Endodermal cell (in vitro differentiated cells): ENCODE measurements at regions not wholly inside any gene's neighbourhood (a gene's known extent, or its start where the extent isn't known, plus 50 kb on each side); places are given as distances from the start of the nearest gene placed in this dataset.
A peak's percentile ranks its signal among the peaks of the same experiment; 100 is the strongest.

Source experiments
- DNase-seq: peaks from one replicate; pipeline ENCODE4 v3.0.0-alpha.2; 2017
- H3K27ac ChIP-seq: 2 replicates; pipeline ENCODE4 v1.5.1; 2013; ENCODE audit warnings: mild to moderate bottlenecking, low read depth, low read length, moderate library complexity
- H3K27me3 ChIP-seq: 2 replicates; pipeline ENCODE4 v1.6.1; 2013; ENCODE audit warnings: mild to moderate bottlenecking, low read length, moderate library complexity; ENCODE audit not compliant: insufficient read depth, control insufficient read depth, poor library complexity, severe bottlenecking
- H3K36me3 ChIP-seq: 2 replicates; pipeline ENCODE4 v1.7.0; 2013; ENCODE audit warnings: mild to moderate bottlenecking, low read length, moderate library complexity; ENCODE audit not compliant: control insufficient read depth, insufficient read depth
- H3K4me1 ChIP-seq: one replicate; pipeline ENCODE4 v1.7.0; 2013; ENCODE audit warnings: low read length; ENCODE audit not compliant: control insufficient read depth, insufficient read depth
- H3K4me3 ChIP-seq: 2 replicates; pipeline ENCODE4 v1.5.1; 2013; ENCODE audit warnings: mild to moderate bottlenecking, low read length, moderate library complexity
- H3K9ac ChIP-seq: 2 replicates; pipeline ENCODE4 v1.6.1; 2013; ENCODE audit warnings: mild to moderate bottlenecking, low read length, moderate library complexity; ENCODE audit not compliant: poor library complexity, severe bottlenecking; ENCODE audit errors: extremely low read depth
- H3K9me3 ChIP-seq: 2 replicates; pipeline ENCODE4 v1.6.1; 2013; ENCODE audit warnings: mild to moderate bottlenecking, low read length, moderate library complexity; ENCODE audit not compliant: control insufficient read depth
- H3K27ac Mint-ChIP-seq: 2 replicates; pipeline ENCODE4 v1.8.0; 2020; ENCODE audit warnings: mixed read lengths
- H3K27me3 Mint-ChIP-seq: 2 replicates; pipeline ENCODE4 v1.8.0; 2021; ENCODE audit warnings: mild to moderate bottlenecking, mixed read lengths; ENCODE audit not compliant: insufficient read depth
- H3K36me3 Mint-ChIP-seq: 2 replicates; pipeline ENCODE4 v1.8.0; 2020; ENCODE audit warnings: low read depth, mixed read lengths
- H3K4me1 Mint-ChIP-seq: 2 replicates; pipeline ENCODE4 v1.8.0; 2020; ENCODE audit warnings: mixed read lengths
- H3K4me3 Mint-ChIP-seq: 2 replicates; pipeline ENCODE4 v1.8.0; 2020; ENCODE audit warnings: mild to moderate bottlenecking, moderate library complexity, mixed read lengths
- H3K9me3 Mint-ChIP-seq: 2 replicates; pipeline ENCODE4 v1.8.0; 2020; ENCODE audit warnings: mild to moderate bottlenecking, mixed read lengths
- CTCF ChIP-seq: fragments of 200-600 bp; sonication (generic); conservative IDR thresholded peaks from 2 replicates; pipeline ENCODE4 v1.5.0; 2021; ENCODE audit warnings: antibody characterized with exemption, mild to moderate bottlenecking
- WGBS, 2 experiments: methylation state at CpG; one replicate each; pipeline versions ENCODE4 v1.1.5 to v1.1.7; 2013; ENCODE audit warnings: missing lambda C conversion rate in 2 of 2, mixed read lengths in 1 of 2; ENCODE audit not compliant: insufficient coverage in 1 of 2, insufficient read length in 1 of 2; 5-methylcytosine and 5-hydroxymethylcytosine counted together

GRCh38 chr6:61592238-61592637 is 693.8 kb downstream of the KHDRBS2 start:
- Mint-ChIP-seq H3K4me1 (peaks cover 17% of the 10 kb centered on the region), H3K4me3 (no peak overlapping the region), H3K9me3 (peaks cover 4% of the 10 kb centered on the region), H3K36me3 (no peaks in the 10 kb centered on the region), H3K27ac (no peak overlapping the region), H3K27me3 (no peaks in the 10 kb centered on the region)
- peaks cover 5% of the 10 kb centered on the region for H3K4me1 ChIP-seq
- peaks cover 19% of the 10 kb centered on the region for H3K9me3 ChIP-seq
- no peak for TF ChIP-seq CTCF
- no peak for DNase-seq
- no peak overlapping the region for H3K9ac ChIP-seq
- no peaks in the 10 kb centered on the region for H3K36me3 ChIP-seq
- no peak overlapping the region for H3K27ac ChIP-seq
- H3K27me3 ChIP-seq = no peaks in the 10 kb centered on the region
- H3K4me3 ChIP-seq = no peak overlapping the region
- 81 to 100% methylated on average over 1 to 2 of the region's 2 CpGs for WGBS, 2 experiments

- no peak for TF ChIP-seq CTCF
- DNase-seq = peak; percentile 55
- 80 to 83% methylated on average over 2 to 3 of the region's 3 CpGs for WGBS, 2 experiments
- H3K36me3 Mint-ChIP-seq = no peaks in the 10 kb centered on the region
- H3K27me3 Mint-ChIP-seq = no peaks in the 10 kb centered on the region
- Histone ChIP-seq H3K27me3 (no peaks in the 10 kb centered on the region), H3K4me3 (peak overlapping the region; percentile 27), H3K36me3 (no peaks in the 10 kb centered on the region), H3K4me1 (peaks cover 14% of the 10 kb centered on the region), H3K27ac (no peak overlapping the region), H3K9ac (no peak overlapping the region), H3K9me3 (peaks cover 9% of the 10 kb centered on the region)
- peaks cover 41% of the 10 kb centered on the region for H3K4me1 Mint-ChIP-seq
- H3K9me3 Mint-ChIP-seq = no peaks in the 10 kb centered on the region
- peak overlapping the region; percentile 25 for H3K27ac Mint-ChIP-seq
- no peak overlapping the region for H3K4me3 Mint-ChIP-seq
These were observed 699.0 kb downstream of the KHDRBS2 start for GRCh38 chr6:61586934-61587537.

- H3K27me3 ChIP-seq = no peaks in the 10 kb centered on the region
- H3K4me3 ChIP-seq = no peak overlapping the region
- Mint-ChIP-seq H3K4me3 (no peak overlapping the region), H3K4me1 (peaks cover 34% of the 10 kb centered on the region), H3K27ac (no peak overlapping the region), H3K36me3 (no peaks in the 10 kb centered on the region), H3K27me3 (no peaks in the 10 kb centered on the region), H3K9me3 (no peaks in the 10 kb centered on the region)
- H3K9ac ChIP-seq = no peak overlapping the region
- H3K27ac ChIP-seq = no peak overlapping the region
- H3K9me3 ChIP-seq = peaks cover 9% of the 10 kb centered on the region
- no CpG with 5 or more reads among the region's 2 CpGs for WGBS, 2 experiments
- no peak for DNase-seq
- H3K4me1 ChIP-seq = peaks cover 14% of the 10 kb centered on the region
- no peak for TF ChIP-seq CTCF
- no peaks in the 10 kb centered on the region for H3K36me3 ChIP-seq
These were observed 700.5 kb downstream of the KHDRBS2 start for GRCh38 chr6:61585504-61585903.
